Endodermal cell (in vitro differentiated cells): ENCODE measurements at regions not wholly inside any gene's neighbourhood (a gene's known extent, or its start where the extent isn't known, plus 50 kb on each side); places are given as distances from the start of the nearest gene placed in this dataset.

Experiments
- DNase-seq: peaks from one replicate; pipeline ENCODE4 v3.0.0-alpha.2; 2017
- H3K27ac ChIP-seq: 2 replicates; pipeline ENCODE4 v1.5.1; 2013; ENCODE audit warnings: mild to moderate bottlenecking, low read depth, low read length, moderate library complexity
- H3K27me3 ChIP-seq: 2 replicates; pipeline ENCODE4 v1.6.1; 2013; ENCODE audit warnings: mild to moderate bottlenecking, low read length, moderate library complexity; ENCODE audit not compliant: insufficient read depth, control insufficient read depth, poor library complexity, severe bottlenecking
- H3K36me3 ChIP-seq: 2 replicates; pipeline ENCODE4 v1.7.0; 2013; ENCODE audit warnings: mild to moderate bottlenecking, low read length, moderate library complexity; ENCODE audit not compliant: control insufficient read depth, insufficient read depth
- H3K4me1 ChIP-seq: one replicate; pipeline ENCODE4 v1.7.0; 2013; ENCODE audit warnings: low read length; ENCODE audit not compliant: control insufficient read depth, insufficient read depth
- H3K4me3 ChIP-seq: 2 replicates; pipeline ENCODE4 v1.5.1; 2013; ENCODE audit warnings: mild to moderate bottlenecking, low read length, moderate library complexity
- H3K9ac ChIP-seq: 2 replicates; pipeline ENCODE4 v1.6.1; 2013; ENCODE audit warnings: mild to moderate bottlenecking, low read length, moderate library complexity; ENCODE audit not compliant: poor library complexity, severe bottlenecking; ENCODE audit errors: extremely low read depth
- H3K9me3 ChIP-seq: 2 replicates; pipeline ENCODE4 v1.6.1; 2013; ENCODE audit warnings: mild to moderate bottlenecking, low read length, moderate library complexity; ENCODE audit not compliant: control insufficient read depth
- H3K27ac Mint-ChIP-seq: 2 replicates; pipeline ENCODE4 v1.8.0; 2020; ENCODE audit warnings: mixed read lengths
- H3K27me3 Mint-ChIP-seq: 2 replicates; pipeline ENCODE4 v1.8.0; 2021; ENCODE audit warnings: mild to moderate bottlenecking, mixed read lengths; ENCODE audit not compliant: insufficient read depth
- H3K36me3 Mint-ChIP-seq: 2 replicates; pipeline ENCODE4 v1.8.0; 2020; ENCODE audit warnings: low read depth, mixed read lengths
- H3K4me1 Mint-ChIP-seq: 2 replicates; pipeline ENCODE4 v1.8.0; 2020; ENCODE audit warnings: mixed read lengths
- H3K4me3 Mint-ChIP-seq: 2 replicates; pipeline ENCODE4 v1.8.0; 2020; ENCODE audit warnings: mild to moderate bottlenecking, moderate library complexity, mixed read lengths
- H3K9me3 Mint-ChIP-seq: 2 replicates; pipeline ENCODE4 v1.8.0; 2020; ENCODE audit warnings: mild to moderate bottlenecking, mixed read lengths
- WGBS, 2 experiments: methylation state at CpG; one replicate each; pipeline versions ENCODE4 v1.1.5 to v1.1.7; 2013; ENCODE audit warnings: missing lambda C conversion rate in 2 of 2, mixed read lengths in 1 of 2; ENCODE audit not compliant: insufficient coverage in 1 of 2, insufficient read length in 1 of 2; 5-methylcytosine and 5-hydroxymethylcytosine counted together
- TF ChIP-seq, protein P1 (sequence below): fragments of 200-600 bp; sonication (generic); conservative IDR thresholded peaks from 2 replicates; pipeline ENCODE4 v1.5.0; 2021; ENCODE audit warnings: antibody characterized with exemption, mild to moderate bottlenecking

DNA sequence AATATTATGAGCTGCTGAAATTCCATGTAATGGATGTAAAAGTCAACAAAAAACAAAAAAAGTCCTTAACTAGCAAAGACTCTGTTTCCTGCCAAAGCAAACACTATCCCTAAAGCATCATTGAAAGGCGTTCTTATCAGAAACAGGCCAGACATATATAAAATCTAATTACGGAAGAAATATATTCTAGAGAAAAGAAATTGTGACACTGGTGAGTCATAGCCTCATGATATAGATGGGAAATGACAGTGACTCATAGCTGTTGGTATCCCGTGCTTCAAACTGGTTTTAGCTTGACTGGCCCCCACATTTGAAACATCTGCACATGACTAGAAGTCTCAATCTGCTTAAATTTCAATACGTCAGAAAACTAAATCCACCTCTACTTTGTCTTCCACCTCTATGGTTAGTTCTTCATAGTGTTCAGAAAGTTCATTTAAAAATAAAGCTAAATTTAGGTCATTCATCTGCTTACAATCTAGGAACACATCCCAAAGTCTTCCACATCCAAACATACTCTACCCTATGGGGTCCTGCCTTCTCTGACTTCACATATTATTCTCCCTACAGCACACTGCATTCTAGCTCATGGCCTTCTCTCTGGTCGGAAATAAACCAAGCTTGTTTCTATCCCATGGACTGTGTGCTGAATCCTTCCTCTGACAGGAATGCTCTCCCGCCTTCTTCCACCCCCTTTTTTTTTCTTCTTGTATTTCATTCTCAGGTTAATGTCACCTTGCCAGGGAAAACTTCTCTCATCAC, 456.3 kb upstream of the ARRDC4 start:
- no peaks in the 10 kb centered on the region for H3K36me3 Mint-ChIP-seq
- no peaks in the 10 kb centered on the region for H3K4me1 Mint-ChIP-seq
- TF ChIP-seq, protein P1, sequence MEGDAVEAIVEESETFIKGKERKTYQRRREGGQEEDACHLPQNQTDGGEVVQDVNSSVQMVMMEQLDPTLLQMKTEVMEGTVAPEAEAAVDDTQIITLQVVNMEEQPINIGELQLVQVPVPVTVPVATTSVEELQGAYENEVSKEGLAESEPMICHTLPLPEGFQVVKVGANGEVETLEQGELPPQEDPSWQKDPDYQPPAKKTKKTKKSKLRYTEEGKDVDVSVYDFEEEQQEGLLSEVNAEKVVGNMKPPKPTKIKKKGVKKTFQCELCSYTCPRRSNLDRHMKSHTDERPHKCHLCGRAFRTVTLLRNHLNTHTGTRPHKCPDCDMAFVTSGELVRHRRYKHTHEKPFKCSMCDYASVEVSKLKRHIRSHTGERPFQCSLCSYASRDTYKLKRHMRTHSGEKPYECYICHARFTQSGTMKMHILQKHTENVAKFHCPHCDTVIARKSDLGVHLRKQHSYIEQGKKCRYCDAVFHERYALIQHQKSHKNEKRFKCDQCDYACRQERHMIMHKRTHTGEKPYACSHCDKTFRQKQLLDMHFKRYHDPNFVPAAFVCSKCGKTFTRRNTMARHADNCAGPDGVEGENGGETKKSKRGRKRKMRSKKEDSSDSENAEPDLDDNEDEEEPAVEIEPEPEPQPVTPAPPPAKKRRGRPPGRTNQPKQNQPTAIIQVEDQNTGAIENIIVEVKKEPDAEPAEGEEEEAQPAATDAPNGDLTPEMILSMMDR: no peak
- Histone ChIP-seq H3K36me3 (no peaks in the 10 kb centered on the region), H3K27me3 (no peaks in the 10 kb centered on the region), H3K4me3 (no peak overlapping the region), H3K27ac (no peak overlapping the region), H3K4me1 (no peaks in the 10 kb centered on the region), H3K9ac (no peak overlapping the region), H3K9me3 (no peaks in the 10 kb centered on the region)
- no peak overlapping the region for H3K27ac Mint-ChIP-seq
- H3K9me3 Mint-ChIP-seq: no peaks in the 10 kb centered on the region
- no peak for DNase-seq
- no peaks in the 10 kb centered on the region for H3K27me3 Mint-ChIP-seq
- H3K4me3 Mint-ChIP-seq: no peak overlapping the region
- 72 to 90% methylated on average over 3 to 5 of the region's 6 CpGs for WGBS, 2 experiments

DNA sequence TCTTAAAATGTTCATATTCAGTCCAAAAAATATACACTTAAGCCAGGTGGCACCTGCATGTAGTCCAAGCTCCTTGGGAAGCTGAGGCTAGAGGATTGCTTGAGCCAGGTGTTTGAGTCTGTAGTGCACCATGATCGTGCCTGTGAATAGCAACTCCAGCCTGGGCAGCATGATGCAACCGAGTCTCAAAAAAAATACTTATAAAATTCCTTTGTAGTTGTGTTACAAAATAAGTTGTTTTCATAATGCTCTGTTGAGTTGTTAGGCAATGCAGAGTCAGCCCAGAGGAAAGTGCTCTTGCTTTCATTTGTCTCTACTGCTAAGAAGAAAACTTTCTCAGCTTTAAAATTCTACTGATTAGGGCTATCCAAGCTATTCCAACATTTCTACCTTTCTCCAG, 442.8 kb upstream of the ARRDC4 start:
- no peaks in the 10 kb centered on the region for H3K9me3 Mint-ChIP-seq
- DNase-seq: no peak
- Histone ChIP-seq H3K27me3 (no peaks in the 10 kb centered on the region), H3K9ac (no peak overlapping the region), H3K36me3 (no peaks in the 10 kb centered on the region), H3K9me3 (no peaks in the 10 kb centered on the region), H3K27ac (no peak overlapping the region), H3K4me3 (no peak overlapping the region), H3K4me1 (no peaks in the 10 kb centered on the region)
- H3K27ac Mint-ChIP-seq: no peak overlapping the region
- no peaks in the 10 kb centered on the region for H3K36me3 Mint-ChIP-seq
- H3K4me3 Mint-ChIP-seq: no peak overlapping the region
- H3K4me1 Mint-ChIP-seq: peaks cover 3% of the 10 kb centered on the region
- H3K27me3 Mint-ChIP-seq: no peaks in the 10 kb centered on the region
- TF ChIP-seq, protein P1: no peak
- WGBS, 2 experiments: 90 to 94% methylated on average over 2 of the region's 2 CpGs

DNA sequence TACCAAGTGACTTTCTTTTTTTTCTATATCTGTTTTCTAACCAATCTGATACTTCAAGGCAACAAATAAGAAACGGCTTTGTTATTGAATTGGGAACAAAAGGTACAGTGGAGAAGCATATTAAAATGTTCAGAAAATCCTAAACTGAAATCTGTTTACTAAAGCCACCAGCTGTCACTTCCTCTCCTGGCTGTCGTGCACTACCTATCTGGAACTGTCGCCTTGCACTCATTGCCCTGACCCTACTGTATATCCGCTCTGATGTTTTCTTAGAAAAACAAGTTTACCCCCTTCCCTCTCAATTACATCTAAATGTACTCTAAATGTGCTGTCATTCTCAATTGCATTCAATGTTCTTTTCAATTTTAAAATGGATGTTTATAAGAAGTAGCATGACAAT, 439.8 kb upstream of the ARRDC4 start:
- Mint-ChIP-seq H3K36me3 (no peaks in the 10 kb centered on the region), H3K4me1 (peaks cover 3% of the 10 kb centered on the region), H3K4me3 (no peak overlapping the region), H3K9me3 (no peaks in the 10 kb centered on the region), H3K27me3 (no peaks in the 10 kb centered on the region), H3K27ac (no peak overlapping the region)
- no peaks in the 10 kb centered on the region for H3K9me3 ChIP-seq
- no peak overlapping the region for H3K4me3 ChIP-seq
- no peaks in the 10 kb centered on the region for H3K4me1 ChIP-seq
- no peak overlapping the region for H3K27ac ChIP-seq
- H3K9ac ChIP-seq: no peak overlapping the region
- no peak for DNase-seq
- H3K36me3 ChIP-seq: no peaks in the 10 kb centered on the region
- WGBS, 2 experiments: 82 to 92% methylated on average over 3 of the region's 4 CpGs
- no peaks in the 10 kb centered on the region for H3K27me3 ChIP-seq
- TF ChIP-seq, protein P1: no peak
